Thoracic aorta (tissue), 2 donors: ENCODE measurements at regions not wholly inside any gene's neighbourhood (a gene's known extent, or its start where the extent isn't known, plus 50 kb on each side); places are given as distances from the start of the nearest gene placed in this dataset.

Source experiments
- ATAC-seq: fragments of 150-250 bp; one replicate; pipeline ENCODE4 v1.8.0; 2017; ENCODE audit warnings: low read depth; ENCODE audit not compliant: insufficient number of reproducible peaks, low FRiP score
- DNase-seq: peaks from one replicate; pipeline ENCODE4 v3.0.0-alpha.2; 2020; ENCODE audit warnings: low spot score
- H3K27ac ChIP-seq, 2 donors: fragments of 200-600 bp; sonication (generic); 1 replicate in 1 of 2; 2 replicates in 1 of 2; pipeline ENCODE4 v1.5.1; 2016; ENCODE audit warnings: mild to moderate bottlenecking in 2 of 2, moderate library complexity in 2 of 2
- H3K27me3 ChIP-seq: fragments of 200-600 bp; sonication (generic); replicated peaks from 2 replicates; pipeline ENCODE4 v1.6.0; 2016; ENCODE audit warnings: mild to moderate bottlenecking; ENCODE audit not compliant: insufficient read depth
- H3K36me3 ChIP-seq: fragments of 200-600 bp; sonication (generic); one replicate; pipeline ENCODE4 v1.5.1; 2016
- H3K4me1 ChIP-seq, 2 donors: fragments of 200-600 bp; sonication (generic); 1 replicate in 1 of 2; 2 replicates in 1 of 2; pipeline versions ENCODE4 v1.5.1 to v1.6.0; 2016; ENCODE audit warnings: low read depth in 2 of 2, mild to moderate bottlenecking in 1 of 2; ENCODE audit not compliant: control insufficient read depth in 1 of 2
- H3K4me3 ChIP-seq: fragments of 200-600 bp; sonication (generic); 2 replicates; pipeline ENCODE4 v1.5.1; 2016; ENCODE audit warnings: mild to moderate bottlenecking
- H3K9me3 ChIP-seq: fragments of 200-600 bp; sonication (generic); 2 replicates; pipeline ENCODE4 v1.5.1; 2016
- TF ChIP-seq, protein P1 (sequence below): fragments of 200-600 bp; sonication (generic); IDR thresholded peaks from one replicate; pipeline ENCODE4 v1.5.1; 2019; ENCODE audit warnings: antibody characterized with exemption

DNA sequence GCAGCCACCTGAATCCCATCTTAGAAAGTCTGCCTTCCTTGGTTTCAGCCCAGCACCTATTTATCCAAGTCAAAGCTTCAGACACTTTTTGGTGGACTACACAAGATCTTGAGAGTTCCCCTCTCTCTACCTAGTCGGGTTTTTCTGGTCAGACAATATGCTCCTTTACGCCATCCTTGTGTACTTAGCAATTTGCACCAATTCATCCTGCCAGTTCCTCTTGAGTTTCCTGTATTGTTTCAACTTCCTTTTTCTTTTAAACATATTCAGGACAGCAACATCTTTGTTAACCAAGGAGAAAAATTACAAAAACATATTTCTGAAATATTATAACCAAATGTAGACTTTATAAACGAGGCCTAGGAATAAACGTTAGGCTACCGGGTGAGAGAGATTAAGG lies 368.2 kb upstream of the CADM1 start:
- Histone ChIP-seq H3K27me3 (no peaks in the 10 kb centered on the region), H3K36me3 (no peaks in the 10 kb centered on the region), H3K9me3 (no peaks in the 10 kb centered on the region), H3K4me1 (peaks cover 0 to 3% of the 10 kb centered on the region in 2 donors), H3K27ac (no peak overlapping the region), H3K4me3 (no peak overlapping the region)
- ATAC-seq (no peak), DNase-seq (no peak)
- TF ChIP-seq, protein P1, sequence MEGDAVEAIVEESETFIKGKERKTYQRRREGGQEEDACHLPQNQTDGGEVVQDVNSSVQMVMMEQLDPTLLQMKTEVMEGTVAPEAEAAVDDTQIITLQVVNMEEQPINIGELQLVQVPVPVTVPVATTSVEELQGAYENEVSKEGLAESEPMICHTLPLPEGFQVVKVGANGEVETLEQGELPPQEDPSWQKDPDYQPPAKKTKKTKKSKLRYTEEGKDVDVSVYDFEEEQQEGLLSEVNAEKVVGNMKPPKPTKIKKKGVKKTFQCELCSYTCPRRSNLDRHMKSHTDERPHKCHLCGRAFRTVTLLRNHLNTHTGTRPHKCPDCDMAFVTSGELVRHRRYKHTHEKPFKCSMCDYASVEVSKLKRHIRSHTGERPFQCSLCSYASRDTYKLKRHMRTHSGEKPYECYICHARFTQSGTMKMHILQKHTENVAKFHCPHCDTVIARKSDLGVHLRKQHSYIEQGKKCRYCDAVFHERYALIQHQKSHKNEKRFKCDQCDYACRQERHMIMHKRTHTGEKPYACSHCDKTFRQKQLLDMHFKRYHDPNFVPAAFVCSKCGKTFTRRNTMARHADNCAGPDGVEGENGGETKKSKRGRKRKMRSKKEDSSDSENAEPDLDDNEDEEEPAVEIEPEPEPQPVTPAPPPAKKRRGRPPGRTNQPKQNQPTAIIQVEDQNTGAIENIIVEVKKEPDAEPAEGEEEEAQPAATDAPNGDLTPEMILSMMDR = no peak

DNA sequence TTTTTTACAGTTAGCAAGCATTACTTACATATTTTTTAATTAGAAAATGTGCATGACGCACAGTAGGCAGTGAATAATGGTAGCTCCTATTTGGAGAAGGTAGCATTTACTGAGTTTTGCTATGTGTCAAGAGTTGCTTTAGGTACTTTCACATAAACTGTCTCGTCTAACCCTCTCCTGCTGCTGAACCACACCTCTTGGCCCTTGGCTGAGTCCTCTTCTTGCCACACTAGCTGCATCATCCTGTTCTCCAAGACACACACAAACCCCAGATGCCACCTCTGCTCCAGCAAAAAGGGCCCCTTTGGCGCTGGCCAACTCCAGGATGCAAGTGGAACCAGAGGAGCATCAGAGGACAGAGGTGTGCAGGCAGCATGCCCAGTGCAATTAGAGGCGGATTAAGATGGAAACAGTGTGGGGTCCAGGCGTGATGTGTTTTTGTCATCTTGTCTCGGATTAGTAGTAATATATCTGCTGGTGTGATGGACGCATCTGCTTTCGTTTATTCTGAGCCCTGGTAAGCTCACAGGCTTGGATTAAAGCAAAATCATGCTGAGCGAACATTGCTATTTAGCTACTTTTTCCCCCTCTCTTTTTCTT lies 367.0 kb upstream of the CADM1 start:
- H3K4me3 ChIP-seq = no peak overlapping the region
- TF ChIP-seq, protein P1 = no peak
- no peaks in the 10 kb centered on the region for H3K27me3 ChIP-seq
- peaks cover 0 to 3% of the 10 kb centered on the region in 2 donors for H3K4me1 ChIP-seq
- H3K9me3 ChIP-seq = no peaks in the 10 kb centered on the region
- no peaks in the 10 kb centered on the region for H3K36me3 ChIP-seq
- DNase-seq (no peak), ATAC-seq (no peak)
- H3K27ac ChIP-seq = no peak overlapping the region

DNA sequence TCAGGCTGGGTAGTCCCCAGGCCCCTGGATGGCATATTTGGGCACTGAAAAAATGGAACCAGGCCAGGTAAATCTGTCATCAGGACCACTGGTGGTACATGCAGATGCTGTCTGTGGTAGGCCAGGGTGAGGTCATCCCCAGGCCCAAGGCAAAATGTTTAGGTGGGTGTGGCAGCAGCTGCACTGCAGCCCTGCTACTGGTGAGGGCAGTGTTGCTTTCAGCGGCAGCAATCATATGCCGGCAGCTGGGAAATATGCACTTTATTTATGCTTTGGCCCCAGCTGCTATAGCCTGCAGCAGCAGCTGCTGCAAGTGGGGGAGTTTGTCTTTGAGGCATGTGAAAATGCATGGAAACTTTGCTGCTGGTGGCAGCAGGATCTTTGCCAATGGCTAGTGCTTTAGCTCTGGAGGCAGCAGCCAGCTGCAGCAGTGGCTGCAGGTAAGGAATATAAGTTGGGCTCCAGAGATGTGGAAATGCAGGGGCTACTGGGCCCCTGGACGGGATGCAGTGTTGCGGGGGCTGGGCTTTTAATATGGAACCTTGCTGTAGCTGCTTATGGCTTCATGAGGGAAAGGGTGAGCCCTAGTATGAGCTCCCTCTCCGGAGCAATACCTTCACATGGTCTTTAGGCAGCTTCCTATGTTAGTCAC lies 365.7 kb upstream of the CADM1 start:
- H3K27me3 ChIP-seq = no peaks in the 10 kb centered on the region
- no peaks in the 10 kb centered on the region for H3K36me3 ChIP-seq
- H3K4me3 ChIP-seq = no peak overlapping the region
- H3K27ac ChIP-seq = no peak overlapping the region
- no peaks in the 10 kb centered on the region for H3K9me3 ChIP-seq
- ATAC-seq (no peak), DNase-seq (no peak)
- peaks cover 0 to 3% of the 10 kb centered on the region in 2 donors for H3K4me1 ChIP-seq
- TF ChIP-seq, protein P1 = no peak

DNA sequence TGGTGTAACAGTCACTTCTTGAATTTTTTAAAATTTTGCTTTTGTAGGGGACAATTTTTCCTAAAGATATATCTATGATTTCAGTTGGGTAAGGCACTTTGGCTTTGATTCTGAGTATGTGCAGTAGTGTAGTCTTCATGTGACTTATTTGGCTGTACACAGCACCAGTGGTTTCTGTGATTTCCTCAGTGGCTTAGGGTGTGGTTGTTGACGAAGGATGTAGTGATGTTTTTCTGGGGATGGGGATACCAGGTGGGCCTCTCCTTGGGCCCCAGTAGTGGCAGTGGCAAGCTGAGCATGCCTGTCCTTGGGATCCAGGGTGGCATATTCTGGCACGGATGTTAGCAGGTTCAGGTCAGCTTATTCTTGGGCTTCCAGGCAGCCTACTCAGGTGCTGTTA lies 364.9 kb upstream of the CADM1 start:
- Histone ChIP-seq H3K27ac (no peak overlapping the region), H3K9me3 (no peaks in the 10 kb centered on the region), H3K4me3 (no peak overlapping the region), H3K27me3 (no peaks in the 10 kb centered on the region), H3K4me1 (peaks cover 0 to 3% of the 10 kb centered on the region in 2 donors), H3K36me3 (no peaks in the 10 kb centered on the region)
- ATAC-seq (no peak), DNase-seq (no peak)
- TF ChIP-seq, protein P1 = no peak

DNA sequence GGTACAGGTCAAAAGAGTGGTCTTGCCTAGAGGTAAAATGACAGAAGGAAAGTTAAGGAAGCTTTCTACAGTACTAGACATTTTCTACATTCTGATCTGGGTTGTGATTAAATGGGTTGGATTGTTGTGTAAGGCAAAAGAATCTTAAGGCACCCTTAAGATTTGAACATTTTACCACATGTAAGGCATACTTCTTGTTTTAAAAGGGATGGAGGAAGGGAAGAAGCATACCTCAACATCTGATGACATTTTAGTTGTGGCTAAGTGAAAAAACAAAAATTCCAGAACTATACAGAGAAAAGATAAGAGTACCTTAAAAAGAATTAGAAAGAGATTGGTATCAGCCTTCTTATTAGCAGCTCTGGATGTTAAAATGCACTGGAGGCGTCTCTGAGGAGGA lies 356.0 kb upstream of the CADM1 start:
- DNase-seq = no peak
- no peak for ATAC-seq
- Histone ChIP-seq H3K27me3 (no peaks in the 10 kb centered on the region), H3K36me3 (no peaks in the 10 kb centered on the region), H3K9me3 (peaks cover 4% of the 10 kb centered on the region), H3K4me1 (no peaks in the 10 kb centered on the region), H3K4me3 (no peak overlapping the region), H3K27ac (no peak overlapping the region)
- TF ChIP-seq, protein P1 = no peak
